A673 (cell line): ENCODE measurements at regions not wholly inside any gene's neighbourhood (a gene's known extent, or its start where the extent isn't known, plus 50 kb on each side); places are given as distances from the start of the nearest gene placed in this dataset.

Experiments
- BruUV-seq: library from RNA; stranded (reverse); fragments of 400-500 nt; replicated peaks from 2 replicates; lab custom pipeline; 2021; lab: Mats Ljungman, UMichigan
- CTCF ChIA-PET: fragments of 300-600 bp; sonication (Branson Sonifier 250); formaldehyde crosslinking; loops from one replicate; lab custom pipeline; 2022; ENCODE audit warnings: antibody characterized with exemption; lab: Charles Lee
- POLR2A ChIA-PET: fragments of 300-600 bp; sonication (Branson Sonifier 250); formaldehyde crosslinking; loops from one replicate; lab custom pipeline; 2022; ENCODE audit warnings: antibody characterized with exemption; ENCODE audit not compliant: low non-redundant PET; lab: Charles Lee
- DNase-seq: peaks from one replicate; pipeline ENCODE4 v3.0.0-alpha.2; 2015; ENCODE audit warnings: low spot score
- H3K27ac ChIP-seq: fragments of 200-600 bp; sonication (generic); 2 replicates; pipeline ENCODE4 v1.5.1; 2016; ENCODE audit warnings: mixed run types, low read depth, mild to moderate bottlenecking, mixed read lengths, antibody characterized with exemption, low read length; ENCODE audit not compliant: poor library complexity, severe bottlenecking
- H3K27me3 ChIP-seq: fragments of 200-600 bp; sonication (generic); replicated peaks from 2 replicates; pipeline ENCODE4 v1.6.1; 2017; ENCODE audit warnings: mixed run types, low read depth, mild to moderate bottlenecking, mixed read lengths, antibody characterized with exemption, low read length; ENCODE audit not compliant: insufficient read depth, poor library complexity
- H3K36me3 ChIP-seq: fragments of 200-600 bp; sonication (generic); 2 replicates; pipeline ENCODE4 v1.6.1; 2016; ENCODE audit warnings: mixed run types, mild to moderate bottlenecking, mixed read lengths, antibody characterized with exemption, low read length; ENCODE audit not compliant: insufficient read depth, poor library complexity, severe bottlenecking
- H3K4me1 ChIP-seq: fragments of 200-600 bp; sonication (generic); 2 replicates; pipeline ENCODE4 v1.6.1; 2017; ENCODE audit warnings: mixed run types, mild to moderate bottlenecking, mixed read lengths, antibody characterized with exemption, low read length; ENCODE audit not compliant: insufficient read depth, poor library complexity, severe bottlenecking
- H3K4me3 ChIP-seq: fragments of 200-600 bp; sonication (generic); 2 replicates; pipeline ENCODE4 v1.5.1; 2016; ENCODE audit warnings: low read depth, mixed run types, mild to moderate bottlenecking, mixed read lengths, low read length; ENCODE audit not compliant: poor library complexity, severe bottlenecking
- H3K9me3 ChIP-seq: fragments of 200-600 bp; sonication (generic); 2 replicates; pipeline ENCODE4 v1.6.1; 2016; ENCODE audit warnings: mixed run types, low read depth, mild to moderate bottlenecking, mixed read lengths, antibody characterized with exemption, low read length; ENCODE audit not compliant: poor library complexity, severe bottlenecking
- EZH2 ChIP-seq: fragments of 200-600 bp; sonication (generic); IDR thresholded peaks from 2 replicates; pipeline ENCODE4 v1.6.1; 2017; ENCODE audit warnings: borderline replicate concordance, low read depth, mild to moderate bottlenecking, mixed read lengths, antibody characterized with exemption, low read length; ENCODE audit not compliant: poor library complexity, severe bottlenecking
- intact Hi-C: fragments of 100-400 bp; cut with micrococcal nuclease; formaldehyde crosslinking; loops from one replicate; pipeline ENCODE4 v1.10.0; 2022; ENCODE audit not compliant: unreplicated experiment
- TF ChIP-seq, protein P1 (sequence below): fragments of 300-800, 200-600 bp; sonication (generic); conservative IDR thresholded peaks from 2 replicates; pipeline ENCODE4 v1.5.1; 2017; ENCODE audit warnings: low read depth, mild to moderate bottlenecking, antibody characterized with exemption, low read length, moderate library complexity, mixed read lengths

DNA sequence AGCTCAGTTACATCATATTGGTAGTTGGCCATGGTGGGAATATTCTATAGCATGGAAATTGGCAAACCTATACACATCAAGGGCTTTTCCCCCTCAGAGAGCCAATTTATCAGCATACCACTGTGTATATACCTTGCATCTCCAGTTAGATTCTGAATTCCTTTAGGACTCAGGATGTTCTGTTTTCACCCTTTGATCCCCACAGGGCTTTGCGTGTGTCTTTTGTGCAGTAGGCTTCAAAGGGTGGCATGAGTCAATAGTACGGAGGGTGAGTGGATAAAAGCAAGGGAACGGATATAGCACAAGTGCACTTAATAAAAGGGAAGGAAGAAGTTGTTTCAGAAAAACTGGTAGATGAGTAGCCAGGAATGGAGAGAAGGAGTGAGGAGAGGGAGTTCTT lies 99.2 kb upstream of the RGMA start:
- no peak for DNase-seq
- no TSS peak for BruUV-seq
- Histone ChIP-seq H3K36me3 (no peaks in the 10 kb centered on the region), H3K27ac (no peak overlapping the region), H3K4me3 (no peak overlapping the region), H3K4me1 (no peaks in the 10 kb centered on the region), H3K27me3 (peaks cover 5% of the 10 kb centered on the region), H3K9me3 (no peaks in the 10 kb centered on the region)
- ChIA-PET POLR2A (no interaction called here), CTCF (no interaction called here)
- intact Hi-C loops: no loop called here
- no peak for TF ChIP-seq EZH2
- TF ChIP-seq, protein P1, sequence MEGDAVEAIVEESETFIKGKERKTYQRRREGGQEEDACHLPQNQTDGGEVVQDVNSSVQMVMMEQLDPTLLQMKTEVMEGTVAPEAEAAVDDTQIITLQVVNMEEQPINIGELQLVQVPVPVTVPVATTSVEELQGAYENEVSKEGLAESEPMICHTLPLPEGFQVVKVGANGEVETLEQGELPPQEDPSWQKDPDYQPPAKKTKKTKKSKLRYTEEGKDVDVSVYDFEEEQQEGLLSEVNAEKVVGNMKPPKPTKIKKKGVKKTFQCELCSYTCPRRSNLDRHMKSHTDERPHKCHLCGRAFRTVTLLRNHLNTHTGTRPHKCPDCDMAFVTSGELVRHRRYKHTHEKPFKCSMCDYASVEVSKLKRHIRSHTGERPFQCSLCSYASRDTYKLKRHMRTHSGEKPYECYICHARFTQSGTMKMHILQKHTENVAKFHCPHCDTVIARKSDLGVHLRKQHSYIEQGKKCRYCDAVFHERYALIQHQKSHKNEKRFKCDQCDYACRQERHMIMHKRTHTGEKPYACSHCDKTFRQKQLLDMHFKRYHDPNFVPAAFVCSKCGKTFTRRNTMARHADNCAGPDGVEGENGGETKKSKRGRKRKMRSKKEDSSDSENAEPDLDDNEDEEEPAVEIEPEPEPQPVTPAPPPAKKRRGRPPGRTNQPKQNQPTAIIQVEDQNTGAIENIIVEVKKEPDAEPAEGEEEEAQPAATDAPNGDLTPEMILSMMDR: no peak

DNA sequence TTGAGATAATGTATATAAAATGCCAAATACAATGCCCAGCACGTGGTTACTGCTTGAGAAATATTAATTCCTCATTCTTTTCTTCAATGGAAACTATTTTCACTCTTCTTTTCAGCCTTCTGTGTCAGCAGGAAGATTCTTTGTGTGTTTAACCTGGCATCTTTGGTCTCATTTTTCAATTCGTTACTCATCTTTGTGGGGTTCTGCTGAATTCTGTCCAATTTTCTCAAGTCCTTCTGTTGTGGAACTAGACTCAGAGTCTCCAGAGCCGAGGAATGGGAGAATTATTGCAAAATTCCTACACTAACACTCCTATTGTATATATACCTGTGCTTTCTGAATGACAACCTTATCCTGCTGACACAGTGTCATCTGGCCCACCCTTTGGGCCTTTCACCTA lies 96.8 kb upstream of the RGMA start:
- POLR2A ChIA-PET: no interaction called here

DNA sequence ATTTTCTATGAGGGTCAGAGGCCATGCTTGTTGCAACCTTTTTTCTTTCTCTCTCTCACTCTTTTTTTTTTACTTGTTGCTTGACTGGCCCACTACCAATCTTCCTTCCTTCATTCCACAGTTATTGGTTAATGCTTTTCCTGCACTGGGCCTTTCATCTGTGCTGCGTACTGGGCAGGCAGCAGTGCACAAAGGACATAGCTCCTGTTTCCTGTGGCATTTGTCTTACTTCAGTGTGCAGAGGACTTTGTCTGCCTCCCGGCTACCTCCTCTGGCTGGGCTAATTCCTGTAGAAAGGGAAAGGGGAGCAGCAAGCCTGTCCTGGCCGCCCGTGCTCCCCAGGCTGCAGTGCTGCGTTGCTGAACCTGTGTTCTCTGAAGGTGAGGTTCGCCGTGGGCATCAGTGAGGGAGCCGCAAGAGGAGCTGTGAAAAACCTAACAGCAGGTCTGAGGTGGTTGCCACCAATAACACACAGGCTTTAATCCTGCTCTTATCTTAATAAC lies 93.7 kb upstream of the RGMA start:
- H3K27ac ChIP-seq: no peak overlapping the region
- no peak for DNase-seq
- H3K4me3 ChIP-seq: no peak overlapping the region
- peaks cover 5% of the 10 kb centered on the region for H3K27me3 ChIP-seq
- TF ChIP-seq EZH2: no peak
- TF ChIP-seq, protein P1: no peak
- intact Hi-C loops: no loop called here
- ChIA-PET CTCF (no interaction called here), POLR2A (interaction anchor here (0.6 kb wide), 1 partner anchor 1986 kb away, joined by 3 read pairs; no protein-coding TSS in a partner anchor)
- no peaks in the 10 kb centered on the region for H3K9me3 ChIP-seq
- no TSS peak for BruUV-seq
- H3K4me1 ChIP-seq: no peaks in the 10 kb centered on the region
- H3K36me3 ChIP-seq: no peaks in the 10 kb centered on the region

More for the DNA sequence above, 96.8 kb upstream of the RGMA start:
- no peak overlapping the region for H3K4me3 ChIP-seq
- BruUV-seq: no TSS peak
- no peak overlapping the region for H3K27ac ChIP-seq
- no peaks in the 10 kb centered on the region for H3K4me1 ChIP-seq
- intact Hi-C loops: no loop called here
- no peak for TF ChIP-seq EZH2
- TF ChIP-seq, protein P1: no peak
- no peak for DNase-seq
- H3K27me3 ChIP-seq: peaks cover 5% of the 10 kb centered on the region
- H3K36me3 ChIP-seq: no peaks in the 10 kb centered on the region
- CTCF ChIA-PET: no interaction called here
- H3K9me3 ChIP-seq: no peaks in the 10 kb centered on the region
